ENCODE measurements at regions not wholly inside any gene's neighbourhood (a gene's known extent, or its start where the extent isn't known, plus 50 kb on each side); places are given as distances from the start of the nearest gene placed in this dataset.

DNA sequence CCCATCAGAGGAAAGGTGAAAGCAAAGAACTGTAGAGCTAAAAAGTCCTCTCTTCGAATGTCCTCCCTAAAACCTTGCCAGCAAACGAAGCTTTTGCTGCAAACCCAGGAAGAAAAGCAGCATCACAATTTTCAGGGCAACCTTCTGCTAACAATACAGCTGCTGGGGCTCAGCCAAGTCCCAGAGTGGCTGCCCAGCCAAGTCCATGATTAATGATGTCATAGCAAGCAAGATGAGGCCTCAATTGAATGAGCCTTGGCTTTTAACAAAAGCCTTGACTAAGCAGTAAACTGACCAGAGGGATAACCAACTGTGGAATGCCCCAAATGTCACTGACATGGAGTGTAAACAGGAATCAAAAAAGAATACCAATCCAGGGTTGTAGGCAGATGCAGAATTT, 342.7 kb downstream of the PMP22 start:
- TF ChIP-seq, protein P1, sequence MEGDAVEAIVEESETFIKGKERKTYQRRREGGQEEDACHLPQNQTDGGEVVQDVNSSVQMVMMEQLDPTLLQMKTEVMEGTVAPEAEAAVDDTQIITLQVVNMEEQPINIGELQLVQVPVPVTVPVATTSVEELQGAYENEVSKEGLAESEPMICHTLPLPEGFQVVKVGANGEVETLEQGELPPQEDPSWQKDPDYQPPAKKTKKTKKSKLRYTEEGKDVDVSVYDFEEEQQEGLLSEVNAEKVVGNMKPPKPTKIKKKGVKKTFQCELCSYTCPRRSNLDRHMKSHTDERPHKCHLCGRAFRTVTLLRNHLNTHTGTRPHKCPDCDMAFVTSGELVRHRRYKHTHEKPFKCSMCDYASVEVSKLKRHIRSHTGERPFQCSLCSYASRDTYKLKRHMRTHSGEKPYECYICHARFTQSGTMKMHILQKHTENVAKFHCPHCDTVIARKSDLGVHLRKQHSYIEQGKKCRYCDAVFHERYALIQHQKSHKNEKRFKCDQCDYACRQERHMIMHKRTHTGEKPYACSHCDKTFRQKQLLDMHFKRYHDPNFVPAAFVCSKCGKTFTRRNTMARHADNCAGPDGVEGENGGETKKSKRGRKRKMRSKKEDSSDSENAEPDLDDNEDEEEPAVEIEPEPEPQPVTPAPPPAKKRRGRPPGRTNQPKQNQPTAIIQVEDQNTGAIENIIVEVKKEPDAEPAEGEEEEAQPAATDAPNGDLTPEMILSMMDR (IDR thresholded peaks at IDR 0.05) = no peak
- no peak for TF ChIP-seq POLR2A (IDR thresholded peaks at IDR 0.05)
